ENCODE measurements at regions not wholly inside any gene's neighbourhood (a gene's known extent, or its start where the extent isn't known, plus 50 kb on each side); places are given as distances from the start of the nearest gene placed in this dataset.

- TF ChIP-seq POLR2A (IDR thresholded peaks at IDR 0.05) (no peak), CTCF (IDR thresholded peaks at IDR 0.05) (peak in 1 of 4 experiments; percentile 15)
These were observed 72.5 kb upstream of the TNFSF18 start for GRCh38 chr1:173122958-173123852.
